Mucosa of gallbladder (tissue), 1 donor: ENCODE measurements at regions not wholly inside any gene's neighbourhood (a gene's known extent, or its start where the extent isn't known, plus 50 kb on each side); places are given as distances from the start of the nearest gene placed in this dataset.
"Not testable (repeated sequence)": the region's sequence is repeated elsewhere in the genome, so short reads cannot be mapped to it uniquely, and the experiment has no call there.

Experiments
- DNase-seq: peaks from one replicate; pipeline ENCODE4 v3.0.0-alpha.2; 2020; ENCODE audit warnings: low spot score
- donor health status: DM: no; HTN: no; CAD: no.

DNA sequence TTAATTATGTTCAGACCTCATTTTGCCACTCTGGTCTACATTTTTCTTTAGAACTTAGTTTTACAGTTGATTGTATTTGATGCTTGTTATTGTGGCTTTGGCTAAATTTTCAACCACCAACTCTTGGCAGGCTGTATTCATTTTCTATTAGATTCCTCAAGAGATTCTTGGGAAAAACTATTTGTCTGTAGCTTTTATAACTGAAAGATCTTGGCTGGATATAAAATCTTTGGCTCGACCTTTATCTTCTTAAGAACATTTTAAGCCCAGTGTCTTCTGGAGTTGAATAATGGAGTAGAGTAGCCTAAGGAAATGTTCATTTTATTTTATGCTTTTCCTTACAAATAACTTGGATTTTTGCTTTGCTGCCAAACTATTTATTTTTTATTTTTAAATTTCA lies 848.5 kb downstream of the PCDH17 start:
- no peak for DNase-seq

GRCh38 chr13:58488251-58488650 lies 856.7 kb downstream of the PCDH17 start:
- no peak for DNase-seq

GRCh38 chr13:58495668-58496067 lies 864.1 kb downstream of the PCDH17 start:
- DNase-seq: no peak

DNA sequence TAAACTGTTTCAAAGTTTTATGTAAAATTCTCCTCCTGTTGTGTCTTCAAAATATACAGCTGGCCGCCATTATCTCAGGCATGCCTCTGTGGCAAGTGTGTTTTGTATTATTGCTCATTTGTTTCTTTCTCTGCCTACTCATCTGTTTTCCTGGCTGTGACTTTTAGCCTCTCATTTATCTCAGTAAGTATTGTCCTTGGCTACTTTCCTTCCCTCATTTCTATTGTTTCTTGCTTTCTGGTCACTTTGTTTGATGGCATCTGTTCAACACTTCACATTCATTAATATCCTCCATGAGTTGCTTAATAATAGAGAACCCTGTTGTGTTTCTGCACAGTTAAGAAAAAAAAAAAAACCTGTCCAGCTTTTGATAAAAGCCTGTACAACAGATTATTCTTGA lies 869.4 kb downstream of the PCDH17 start:
- DNase-seq: no peak

DNA sequence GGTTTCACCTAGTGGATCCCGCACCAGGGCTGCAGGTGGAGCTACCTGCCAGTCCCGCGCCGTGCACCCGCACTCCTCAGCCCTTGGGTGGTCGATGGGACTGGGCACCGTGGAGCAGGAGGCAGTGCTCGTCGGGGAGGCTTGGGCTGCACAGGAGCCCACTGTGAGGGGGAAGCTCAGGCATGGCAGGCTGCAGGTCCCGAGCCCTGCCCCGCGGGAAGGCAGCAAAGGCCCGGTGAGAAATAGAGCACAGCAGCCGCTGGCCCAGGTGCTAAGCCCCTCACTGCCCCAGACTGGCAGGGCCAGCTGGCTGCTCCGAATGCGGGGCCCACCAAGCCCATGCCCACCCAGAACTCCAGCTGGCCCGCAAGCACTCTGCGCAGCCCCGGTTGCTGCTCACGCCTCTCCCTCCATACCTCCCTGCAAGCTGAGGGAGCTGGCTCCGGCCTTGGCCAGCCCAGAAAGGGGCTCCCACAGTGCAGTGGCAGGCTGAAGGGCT lies 872.7 kb downstream of the PCDH17 start:
- DNase-seq: not testable (repeated sequence)

GRCh38 chr13:58505262-58505920 lies 873.8 kb downstream of the PCDH17 start:
- DNase-seq: not testable (repeated sequence)

GRCh38 chr13:58528351-58528750 lies 896.8 kb downstream of the PCDH17 start:
- no peak for DNase-seq

GRCh38 chr13:58531614-58532013 lies 900.1 kb downstream of the PCDH17 start:
- DNase-seq: no peak

DNA sequence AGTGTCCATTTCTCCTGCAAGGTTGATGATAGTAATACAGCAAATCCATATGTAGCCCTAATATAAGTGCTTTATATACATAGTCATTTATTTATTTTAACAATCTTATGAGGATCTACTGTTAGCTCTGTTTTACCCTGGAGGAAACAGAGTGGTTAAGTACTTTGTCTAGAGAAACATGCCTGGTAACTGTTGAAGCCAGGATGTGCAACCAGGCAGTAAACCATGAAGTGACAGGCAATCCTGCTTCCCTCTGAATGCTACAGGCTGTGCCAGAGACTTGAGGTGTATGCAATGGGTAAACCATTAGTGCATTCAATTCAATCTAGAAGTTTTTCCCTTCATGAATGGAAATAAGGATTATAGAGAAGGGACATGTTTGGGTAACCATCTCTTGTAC lies 911.0 kb downstream of the PCDH17 start:
- no peak for DNase-seq

- DNase-seq: no peak
These were observed 915.9 kb downstream of the PCDH17 start for GRCh38 chr13:58547419-58547818.

DNA sequence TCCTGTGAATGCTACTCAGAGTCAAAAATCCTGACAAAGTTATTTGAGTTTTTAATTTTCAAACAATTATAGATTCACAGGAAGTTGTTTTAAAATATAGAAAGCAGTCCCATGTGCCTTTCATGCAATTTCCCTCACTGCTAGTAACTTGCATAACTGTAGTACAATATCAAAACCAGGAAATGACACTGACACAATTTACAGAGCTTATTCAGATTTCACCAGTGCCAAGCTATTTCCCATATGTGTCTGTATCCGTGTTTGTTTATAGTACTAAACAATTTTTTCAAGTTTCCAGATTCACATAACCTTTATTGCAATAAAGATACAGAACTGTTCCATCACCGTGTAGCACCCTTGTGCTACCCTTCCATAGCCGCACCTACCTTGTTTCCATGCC lies 934.6 kb downstream of the PCDH17 start:
- DNase-seq: no peak

GRCh38 chr13:58573743-58574142 lies 942.2 kb downstream of the PCDH17 start:
- no peak for DNase-seq

DNA sequence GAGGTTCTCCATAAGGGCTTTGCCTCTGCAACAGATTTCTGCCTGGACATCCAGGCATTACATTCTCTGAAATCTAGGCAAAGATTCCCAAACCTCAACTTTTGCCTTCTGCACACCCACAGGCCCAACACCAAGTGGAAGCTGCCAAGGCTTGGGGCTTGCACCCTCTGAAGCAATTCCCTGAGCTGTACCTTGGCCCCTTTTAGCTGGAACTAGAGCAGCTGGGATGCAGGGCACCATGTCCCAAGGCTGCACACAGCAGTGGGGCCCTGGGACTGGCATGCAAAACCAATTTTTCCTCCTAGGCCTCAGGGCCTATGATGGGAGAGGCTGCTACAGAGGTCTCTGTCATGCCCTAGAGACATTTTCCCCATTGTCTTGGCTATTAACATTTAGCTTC lies 943.2 kb downstream of the PCDH17 start:
- no peak for DNase-seq

DNA sequence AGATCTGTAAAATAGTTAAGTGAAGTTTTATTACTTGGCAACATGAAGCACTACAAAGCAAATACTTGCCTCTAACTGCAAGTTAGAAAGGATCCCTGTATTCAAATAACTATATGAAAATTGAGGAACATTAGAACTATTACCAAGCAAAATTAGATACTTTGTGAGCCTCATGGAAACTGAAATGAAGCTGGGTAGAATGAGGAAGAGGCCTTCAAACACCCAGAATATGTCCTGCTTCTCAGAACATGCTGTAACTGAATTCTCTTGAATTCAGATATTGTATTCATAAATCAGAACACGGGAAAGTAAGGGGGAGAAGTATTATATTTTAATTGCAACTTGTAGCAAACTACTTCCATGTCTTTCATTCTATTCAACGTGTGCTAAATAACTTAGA lies 947.9 kb downstream of the PCDH17 start:
- no peak for DNase-seq

GRCh38 chr13:58583966-58584365 lies 952.4 kb downstream of the PCDH17 start:
- DNase-seq: no peak

DNA sequence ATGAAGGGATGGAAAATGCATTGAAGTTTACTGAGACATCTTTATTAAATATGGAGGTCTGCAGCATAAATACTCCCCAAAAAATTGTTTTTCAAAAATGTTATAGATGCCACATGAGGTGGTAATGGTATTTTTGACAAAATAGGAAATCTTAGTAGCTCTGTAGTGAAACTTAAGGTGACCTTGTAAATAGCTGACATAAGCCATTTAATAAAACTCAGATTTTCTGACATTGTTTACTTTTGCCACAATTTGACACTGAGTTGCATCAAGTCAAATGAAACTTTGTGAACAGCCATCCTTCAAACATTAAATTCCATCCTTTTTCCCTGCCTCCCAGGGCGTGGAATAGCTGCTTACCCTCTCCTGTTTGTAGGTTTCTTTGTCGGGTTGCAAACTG lies 953.1 kb downstream of the PCDH17 start:
- DNase-seq: no peak

GRCh38 chr13:58587183-58587582 lies 955.6 kb downstream of the PCDH17 start:
- DNase-seq: no peak

DNA sequence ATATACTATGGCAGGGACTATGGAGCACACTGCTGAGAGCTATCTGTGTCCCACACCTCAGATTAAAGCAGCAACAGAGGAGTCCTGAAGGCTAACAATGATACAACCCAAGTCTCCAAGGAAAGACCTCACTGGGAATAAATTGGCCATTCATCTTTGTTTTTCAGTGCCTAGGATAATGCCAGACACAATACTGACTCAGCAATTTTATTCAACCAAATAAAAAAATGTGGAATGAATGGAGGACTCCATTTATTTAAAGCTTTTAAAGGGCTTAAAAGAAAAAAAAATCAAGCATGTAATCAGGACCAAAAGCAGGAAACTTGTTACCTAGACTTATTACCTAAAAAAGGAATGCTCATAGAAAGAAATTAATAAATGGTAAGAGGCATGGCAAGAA lies 960.5 kb downstream of the PCDH17 start:
- DNase-seq: no peak

- DNase-seq: no peak
These were observed 961.2 kb downstream of the PCDH17 start for GRCh38 chr13:58592786-58593185.

GRCh38 chr13:58594747-58595600 lies 963.4 kb downstream of the PCDH17 start:
- DNase-seq: no peak

GRCh38 chr13:58597552-58597951 lies 966.0 kb downstream of the PCDH17 start:
- DNase-seq: no peak

DNA sequence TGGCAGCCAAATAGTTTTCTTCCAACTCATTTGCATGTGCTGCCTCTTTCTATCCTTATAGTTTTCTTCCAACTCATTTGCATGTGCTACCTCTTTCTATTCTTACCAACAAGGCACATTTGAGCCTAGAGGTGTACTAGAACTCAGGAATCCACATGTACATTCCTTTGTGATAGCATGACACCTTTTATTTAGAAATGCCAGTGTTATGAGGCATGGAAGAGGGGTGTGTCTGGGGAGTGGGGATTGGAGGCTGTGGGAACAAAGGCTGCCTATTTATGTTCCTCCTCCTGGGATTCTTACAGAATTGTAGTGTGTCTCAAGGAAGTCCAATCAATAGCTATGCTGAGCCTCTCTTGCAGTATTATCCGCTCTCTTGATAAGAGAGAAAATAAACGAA lies 966.7 kb downstream of the PCDH17 start:
- no peak for DNase-seq

DNA sequence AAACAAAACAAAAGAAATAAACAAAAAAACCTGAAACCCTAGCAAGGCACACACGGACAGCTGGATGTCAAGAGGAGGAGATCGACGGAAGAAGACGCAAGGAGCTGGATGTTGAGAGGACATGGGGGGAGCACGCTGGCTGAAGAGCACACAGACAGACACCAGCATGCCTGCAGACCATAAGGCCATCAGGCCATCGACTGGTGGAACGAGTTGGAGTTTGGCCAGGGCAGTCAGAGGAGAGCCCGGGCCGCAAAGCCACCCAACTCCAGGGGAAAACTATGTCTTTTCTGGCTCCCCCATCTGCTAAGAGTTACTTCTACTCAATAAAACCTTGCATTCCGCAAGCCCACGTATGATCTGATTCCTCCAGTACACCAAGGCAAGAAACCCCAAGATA lies 979.6 kb downstream of the PCDH17 start:
- DNase-seq: no peak
